ENCODE measurements at regions not wholly inside any gene's neighbourhood (a gene's known extent, or its start where the extent isn't known, plus 50 kb on each side); places are given as distances from the start of the nearest gene placed in this dataset.

- no peak for TF ChIP-seq CTCF (IDR thresholded peaks at IDR 0.05)
- TF ChIP-seq POLR2A (IDR thresholded peaks at IDR 0.05) = no peak
Measured at GRCh38 chr11:33944693-33945424, 53.0 kb upstream of the LMO2 start.
